Astrocyte of the hippocampus (primary cell): ENCODE measurements at regions not wholly inside any gene's neighbourhood (a gene's known extent, or its start where the extent isn't known, plus 50 kb on each side); places are given as distances from the start of the nearest gene placed in this dataset.
"Not testable (repeated sequence)": the region's sequence is repeated elsewhere in the genome, so short reads cannot be mapped to it uniquely, and the experiment has no call there.

Experiments
- DNase-seq: peaks from one replicate; pipeline ENCODE4 v3.0.0; 2011; ENCODE audit warnings: low read depth, low spot score

DNA sequence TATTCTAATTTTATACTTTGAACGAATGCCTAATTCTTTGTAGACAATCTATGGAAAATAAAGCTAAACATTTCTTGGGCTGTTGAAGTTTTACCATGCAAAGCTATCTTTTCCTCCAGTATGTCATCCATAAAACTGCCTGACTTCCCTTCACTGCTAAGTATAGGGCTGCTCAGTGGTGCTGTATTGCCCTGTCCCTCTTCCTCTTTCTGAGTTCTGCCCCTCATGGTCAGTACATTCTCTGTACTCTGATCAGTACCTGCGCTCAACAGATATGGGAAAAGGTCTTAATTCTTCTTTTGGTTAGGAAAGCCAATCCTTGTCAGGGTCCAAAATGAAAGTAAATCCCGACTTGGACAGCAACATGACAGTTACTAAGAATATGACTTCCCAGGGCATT, 321.9 kb downstream of the RAD51AP2 start:
- no peak for DNase-seq

DNA sequence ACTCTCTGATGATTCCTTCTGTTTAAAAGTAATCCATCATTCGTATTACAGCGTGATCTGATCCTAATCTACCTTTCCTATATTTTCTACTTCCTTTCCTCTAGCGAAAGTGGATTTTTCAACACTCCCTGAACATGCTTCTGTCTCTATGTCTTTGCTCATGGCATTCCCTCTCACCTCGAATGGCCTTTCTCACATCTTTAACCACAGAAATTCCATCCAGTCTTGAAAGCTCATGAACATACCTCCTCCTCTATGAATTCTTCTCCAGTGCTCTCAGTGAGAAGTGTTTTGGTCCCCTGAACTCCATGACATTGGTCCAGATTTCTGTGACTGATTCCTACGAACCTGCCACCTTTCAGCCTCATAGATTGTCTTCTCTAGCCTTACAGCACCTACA, 323.2 kb downstream of the RAD51AP2 start:
- peak; percentile 41 for DNase-seq

- DNase-seq: no peak
These were observed 324.2 kb downstream of the RAD51AP2 start for GRCh38 chr2:17194083-17194482.

GRCh38 chr2:17193433-17193890, 324.8 kb downstream of the RAD51AP2 start:
- DNase-seq: not testable (repeated sequence)

GRCh38 chr2:17191223-17191622, 327.0 kb downstream of the RAD51AP2 start:
- no peak for DNase-seq

DNA sequence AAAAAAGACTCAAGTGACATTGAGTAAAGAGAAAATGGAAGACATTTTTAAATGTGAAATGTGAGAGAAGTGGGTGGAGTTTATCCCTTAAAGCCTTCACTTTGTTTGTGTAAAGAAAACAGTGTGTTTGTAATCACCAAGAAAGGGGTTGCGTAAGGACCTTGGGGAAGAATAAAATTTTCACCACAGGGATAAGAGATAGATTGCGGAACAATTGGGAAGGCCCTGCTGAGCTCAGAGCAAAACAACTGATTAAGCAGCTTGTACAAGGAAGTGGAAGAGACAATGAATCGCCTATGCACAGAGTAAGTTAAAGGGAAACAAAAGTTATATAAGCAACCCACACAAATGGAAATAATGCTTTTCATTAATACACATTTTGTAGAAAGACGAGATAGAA, 327.7 kb downstream of the RAD51AP2 start:
- no peak for DNase-seq

GRCh38 chr2:17188721-17189120, 329.5 kb downstream of the RAD51AP2 start:
- no peak for DNase-seq

DNA sequence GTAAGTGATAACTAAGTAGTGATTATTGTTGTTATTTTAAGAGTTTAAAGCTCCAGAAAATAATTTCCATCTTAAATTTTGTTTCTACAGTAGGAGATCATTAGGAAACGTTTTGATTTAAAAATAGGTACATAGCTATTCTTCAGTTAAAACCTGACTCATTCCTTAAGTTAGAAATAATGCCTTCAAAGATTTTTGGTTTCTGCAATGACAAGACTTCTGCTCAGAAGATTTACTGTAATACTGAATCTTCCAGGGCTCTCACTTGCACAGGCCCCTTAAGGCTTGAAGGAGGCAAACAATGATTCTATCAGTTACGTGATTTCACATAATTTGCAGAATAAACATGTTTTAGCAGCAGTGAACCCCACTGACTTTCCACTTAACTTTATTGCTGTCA, 333.7 kb downstream of the RAD51AP2 start:
- DNase-seq: no peak

DNA sequence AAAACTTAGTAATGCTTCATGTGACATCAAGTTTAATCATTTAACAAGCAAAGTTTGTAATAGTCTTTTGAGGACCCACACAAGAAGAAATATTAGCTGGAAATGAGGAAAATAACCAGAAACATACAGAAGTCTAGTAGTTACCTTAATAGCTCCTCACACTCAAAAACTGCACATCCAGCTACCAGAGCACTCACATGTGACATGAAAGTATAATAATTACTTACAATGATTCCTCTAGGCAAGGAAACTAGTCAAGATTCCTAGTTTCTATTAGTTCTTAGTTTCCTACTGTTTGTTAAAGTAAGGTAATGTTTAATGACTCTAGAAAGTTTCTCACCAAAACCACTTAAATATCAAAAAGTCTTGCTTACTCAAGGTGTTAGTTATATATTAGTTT, 335.8 kb downstream of the RAD51AP2 start:
- no peak for DNase-seq

- no peak for DNase-seq
These were observed 337.0 kb downstream of the RAD51AP2 start for GRCh38 chr2:17181051-17181752.

DNA sequence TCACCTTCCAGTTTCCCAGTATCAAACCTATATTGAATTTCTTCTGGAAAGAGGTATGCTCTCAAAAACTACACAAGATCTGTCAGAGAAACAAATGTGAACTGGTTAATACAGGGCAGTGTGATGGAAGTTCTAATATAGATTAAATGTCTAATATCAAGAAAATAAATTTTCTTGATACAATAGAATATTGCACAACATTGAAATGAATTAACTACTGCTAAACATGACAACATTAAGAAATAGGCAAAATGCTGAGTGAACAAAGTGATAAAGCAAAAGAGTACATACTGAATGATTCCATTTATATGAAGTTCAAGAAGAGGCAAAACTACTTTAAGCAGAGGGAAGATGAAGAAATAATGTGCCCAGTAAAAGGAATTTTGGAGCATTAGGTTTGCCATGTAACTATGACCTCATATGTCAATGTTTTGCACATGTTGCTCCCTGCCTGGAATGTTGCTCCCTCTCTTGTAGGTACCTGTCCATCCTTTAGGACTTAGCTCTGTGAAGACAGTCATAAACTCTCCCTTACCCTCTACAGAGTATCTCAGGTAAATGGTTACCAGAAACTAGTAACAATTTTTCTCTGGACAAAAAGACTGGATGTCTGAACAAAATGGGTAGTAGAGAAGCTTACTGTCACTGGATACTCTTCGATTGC, 339.0 kb downstream of the RAD51AP2 start:
- no peak for DNase-seq

DNA sequence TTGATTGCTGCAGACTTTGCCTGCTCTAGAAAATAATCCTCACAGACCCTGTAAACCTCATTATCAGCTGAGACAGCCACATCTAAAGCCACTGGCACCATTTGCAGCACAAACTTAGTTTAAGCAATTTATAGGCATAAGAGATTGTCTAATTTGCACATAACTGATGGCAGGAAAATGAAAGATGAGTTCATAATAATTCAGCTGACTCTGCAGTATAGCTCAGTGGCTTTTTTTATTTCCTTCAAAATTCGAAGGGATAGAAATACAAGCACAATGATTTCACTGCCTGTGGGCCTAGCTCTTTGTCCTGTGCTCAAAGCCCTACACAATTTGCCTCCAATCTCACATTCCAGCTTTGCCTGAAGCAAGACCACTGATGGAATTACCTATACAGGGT, 341.2 kb downstream of the RAD51AP2 start:
- no peak for DNase-seq

GRCh38 chr2:17171446-17172049, 346.7 kb downstream of the RAD51AP2 start:
- peak; percentile 61 for DNase-seq

GRCh38 chr2:17166506-17166905, 351.7 kb downstream of the RAD51AP2 start:
- peak; percentile 72 for DNase-seq

- no peak for DNase-seq
These were observed 353.7 kb downstream of the RAD51AP2 start for GRCh38 chr2:17164550-17164949.

- DNase-seq: no peak
These were observed 354.6 kb downstream of the RAD51AP2 start for GRCh38 chr2:17163638-17164037.

DNA sequence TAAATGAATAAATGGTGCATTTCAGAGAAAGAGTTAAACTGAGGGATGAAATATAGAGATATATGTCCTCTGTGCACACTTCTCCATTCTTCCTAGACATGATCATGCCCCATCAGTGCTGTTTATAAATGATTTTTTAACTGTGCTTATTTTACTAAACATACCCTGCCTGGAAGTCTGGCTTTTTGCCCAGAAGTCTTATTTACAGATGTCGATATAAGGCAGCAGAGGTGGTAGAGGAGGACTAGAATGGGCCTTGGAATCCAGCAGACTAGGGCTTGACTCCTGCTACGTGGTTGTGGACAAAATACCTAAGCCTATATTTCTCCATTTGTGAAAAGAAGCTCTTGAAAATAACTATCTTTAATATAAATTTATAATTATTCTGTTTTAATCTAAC, 355.5 kb downstream of the RAD51AP2 start:
- DNase-seq: no peak

DNA sequence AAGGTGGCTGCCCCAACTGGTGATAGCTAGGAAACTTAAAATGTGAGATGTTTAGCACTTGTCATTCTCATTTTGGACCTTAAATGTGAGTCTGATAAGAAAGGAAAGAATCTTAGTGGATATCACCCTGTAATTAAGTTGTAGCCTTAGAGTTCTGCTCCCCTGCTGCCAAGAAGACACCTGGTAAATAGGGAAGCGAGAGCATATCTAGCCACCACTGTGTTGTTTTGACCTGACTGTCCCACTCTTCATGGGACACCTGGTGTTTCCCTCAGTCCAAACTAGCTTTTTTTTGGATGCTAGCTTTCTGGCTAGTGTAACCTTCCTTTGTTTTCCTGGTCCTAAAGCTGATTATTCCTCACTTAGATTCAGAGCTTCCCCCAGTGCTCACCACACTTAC, 357.6 kb downstream of the RAD51AP2 start:
- DNase-seq: no peak

- no peak for DNase-seq
These were observed 362.2 kb downstream of the RAD51AP2 start for GRCh38 chr2:17156086-17156485.

- no peak for DNase-seq
These were observed 368.3 kb downstream of the RAD51AP2 start for GRCh38 chr2:17149945-17150344.

DNA sequence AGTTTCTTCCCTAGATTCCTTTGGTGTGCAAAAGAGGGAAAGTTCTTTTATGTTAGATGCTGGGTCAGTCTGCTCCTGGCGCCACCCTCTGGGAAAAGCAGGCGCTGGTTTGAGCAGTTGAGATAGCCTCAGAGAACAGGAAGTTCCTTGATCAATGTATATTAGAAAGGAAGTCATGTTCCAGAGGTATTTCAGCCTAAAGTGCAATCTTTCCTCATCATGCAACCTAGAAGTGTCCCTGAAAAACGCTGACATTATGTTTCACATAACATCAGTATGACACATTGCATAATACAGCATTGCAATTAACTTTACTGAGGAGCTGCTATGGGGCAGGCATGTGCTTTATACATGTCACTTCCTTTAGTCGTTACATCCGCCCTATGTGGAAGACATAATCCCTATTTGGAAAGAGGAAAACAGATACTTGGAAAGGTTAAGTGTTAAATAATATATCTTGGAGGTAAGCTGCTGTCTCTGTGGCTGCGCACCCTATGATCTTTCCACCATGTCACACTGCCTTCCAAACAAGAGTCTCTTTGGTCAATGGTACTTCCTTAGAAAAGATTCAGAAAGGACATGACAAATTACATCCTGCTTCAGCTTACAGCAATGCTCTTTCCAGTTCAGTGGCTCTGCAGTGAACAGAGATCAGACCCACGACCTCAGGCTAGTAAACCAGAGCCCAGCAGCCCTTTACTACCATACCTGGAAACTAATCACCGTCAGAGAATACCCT, 369.7 kb downstream of the RAD51AP2 start:
- peak; percentile 45 for DNase-seq

GRCh38 chr2:17146358-17146757, 371.9 kb downstream of the RAD51AP2 start:
- DNase-seq: no peak
